Activated gamma-delta T cell treated with Interleukin-2 at 50 U/mL for 16 hours (primary cell): ENCODE measurements at regions not wholly inside any gene's neighbourhood (a gene's known extent, or its start where the extent isn't known, plus 50 kb on each side); places are given as distances from the start of the nearest gene placed in this dataset.
"Not testable (repeated sequence)": the region's sequence is repeated elsewhere in the genome, so short reads cannot be mapped to it uniquely, and the experiment has no call there.

Experiments
- DNase-seq: peaks from one replicate; pipeline ENCODE4 v3.0.0-alpha.2; 2020

- DNase-seq = no peak
Measured at GRCh38 chr2:234405462-234405861, 91.4 kb downstream of the ARL4C start.

- no peak for DNase-seq
Measured at GRCh38 chr2:234404957-234405356, 91.9 kb downstream of the ARL4C start.

- DNase-seq = no peak
Measured at GRCh38 chr2:234403751-234404150, 93.1 kb downstream of the ARL4C start.

- DNase-seq = no peak
Measured at GRCh38 chr2:234403074-234403473, 93.8 kb downstream of the ARL4C start.

GRCh38 chr2:234401426-234401825 lies 95.5 kb downstream of the ARL4C start:
- no peak for DNase-seq

- DNase-seq = no peak
Measured at GRCh38 chr2:234399451-234400246, 97.2 kb downstream of the ARL4C start.

- DNase-seq = no peak
Measured at GRCh38 chr2:234398531-234398930, 98.3 kb downstream of the ARL4C start.

GRCh38 chr2:234395891-234396420 lies 100.9 kb downstream of the ARL4C start:
- DNase-seq = no peak

- no peak for DNase-seq
Measured at GRCh38 chr2:234394450-234394849, 102.4 kb downstream of the ARL4C start.

GRCh38 chr2:234393354-234393753 lies 103.5 kb downstream of the ARL4C start:
- DNase-seq = no peak

- no peak for DNase-seq
Measured at GRCh38 chr2:234392041-234392615, 104.8 kb downstream of the ARL4C start.

GRCh38 chr2:234391625-234392024 lies 105.3 kb downstream of the ARL4C start:
- no peak for DNase-seq

- DNase-seq = not testable (repeated sequence)
Measured at GRCh38 chr2:234389661-234390060, 107.2 kb downstream of the ARL4C start.

GRCh38 chr2:234388591-234388990 lies 108.3 kb downstream of the ARL4C start:
- DNase-seq = no peak

- no peak for DNase-seq
Measured at GRCh38 chr2:234386971-234387370, 109.9 kb downstream of the ARL4C start.

- no peak for DNase-seq
Measured at GRCh38 chr2:234382131-234382530, 114.8 kb downstream of the ARL4C start.

GRCh38 chr2:234378958-234379357 lies 117.9 kb downstream of the ARL4C start:
- not testable (repeated sequence) for DNase-seq

- no peak for DNase-seq
Measured at GRCh38 chr2:234378440-234378839, 118.4 kb downstream of the ARL4C start.

GRCh38 chr2:234377761-234378391 lies 119.0 kb downstream of the ARL4C start:
- DNase-seq = no peak

- DNase-seq = no peak
Measured at GRCh38 chr2:234376229-234376628, 120.7 kb downstream of the ARL4C start.

- no peak for DNase-seq
Measured at GRCh38 chr2:234375176-234375880, 121.6 kb downstream of the ARL4C start.

GRCh38 chr2:234374736-234375135 lies 122.1 kb downstream of the ARL4C start:
- no peak for DNase-seq

GRCh38 chr2:234374150-234374508 lies 122.8 kb downstream of the ARL4C start:
- DNase-seq = no peak
